ENCODE measurements at regions not wholly inside any gene's neighbourhood (a gene's known extent, or its start where the extent isn't known, plus 50 kb on each side); places are given as distances from the start of the nearest gene placed in this dataset.

DNA sequence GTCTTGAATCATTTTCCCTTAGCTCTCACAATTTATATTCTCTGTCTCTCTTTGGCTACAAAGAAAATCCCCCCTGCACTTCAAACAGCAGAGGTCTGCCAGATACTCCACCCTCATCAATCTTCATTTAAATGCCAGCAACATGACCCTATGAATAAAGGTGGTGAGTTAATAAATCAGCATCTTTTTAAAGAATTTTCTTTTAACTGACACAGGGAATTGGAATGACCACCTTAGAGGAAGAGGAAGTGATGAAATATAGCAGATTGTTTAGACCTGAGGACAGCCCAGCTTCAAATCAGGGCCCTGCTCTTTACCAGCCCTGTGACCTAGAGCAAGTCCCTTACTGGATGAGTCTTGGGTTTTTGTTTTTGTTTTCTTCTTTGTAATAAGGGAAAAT is 223.1 kb upstream of the PAPPA start:
- no peak overlapping the region for H2AFZ ChIP-seq (ENCODE audit: low read length)
- no peaks in the 10 kb centered on the region for H3K4me1 ChIP-seq (ENCODE audit: insufficient read depth, low read length, poor library complexity, severe bottlenecking)
- H4K20me1 ChIP-seq (ENCODE audit: insufficient read depth, low read length, poor library complexity, severe bottlenecking): no peaks in the 10 kb centered on the region
- no peak overlapping the region for H3K9ac ChIP-seq (ENCODE audit: low read depth, low read length, poor library complexity, severe bottlenecking)
- H3K27me3 ChIP-seq (ENCODE audit: insufficient read depth, low read length, poor library complexity, severe bottlenecking): no peaks in the 10 kb centered on the region
- no peaks in the 10 kb centered on the region for H3K79me2 ChIP-seq (ENCODE audit: insufficient read depth, low read length)
- TF ChIP-seq EZH2phosphoT487 (IDR thresholded peaks at IDR 0.05; ENCODE audit: borderline replicate concordance): no peak
- TF ChIP-seq, protein P1, sequence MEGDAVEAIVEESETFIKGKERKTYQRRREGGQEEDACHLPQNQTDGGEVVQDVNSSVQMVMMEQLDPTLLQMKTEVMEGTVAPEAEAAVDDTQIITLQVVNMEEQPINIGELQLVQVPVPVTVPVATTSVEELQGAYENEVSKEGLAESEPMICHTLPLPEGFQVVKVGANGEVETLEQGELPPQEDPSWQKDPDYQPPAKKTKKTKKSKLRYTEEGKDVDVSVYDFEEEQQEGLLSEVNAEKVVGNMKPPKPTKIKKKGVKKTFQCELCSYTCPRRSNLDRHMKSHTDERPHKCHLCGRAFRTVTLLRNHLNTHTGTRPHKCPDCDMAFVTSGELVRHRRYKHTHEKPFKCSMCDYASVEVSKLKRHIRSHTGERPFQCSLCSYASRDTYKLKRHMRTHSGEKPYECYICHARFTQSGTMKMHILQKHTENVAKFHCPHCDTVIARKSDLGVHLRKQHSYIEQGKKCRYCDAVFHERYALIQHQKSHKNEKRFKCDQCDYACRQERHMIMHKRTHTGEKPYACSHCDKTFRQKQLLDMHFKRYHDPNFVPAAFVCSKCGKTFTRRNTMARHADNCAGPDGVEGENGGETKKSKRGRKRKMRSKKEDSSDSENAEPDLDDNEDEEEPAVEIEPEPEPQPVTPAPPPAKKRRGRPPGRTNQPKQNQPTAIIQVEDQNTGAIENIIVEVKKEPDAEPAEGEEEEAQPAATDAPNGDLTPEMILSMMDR (conservative IDR thresholded peaks at IDR 0.05; ENCODE audit: low read length): no peak
- no peak overlapping the region for H3K4me3 ChIP-seq (ENCODE audit: low read length, poor library complexity, severe bottlenecking)
- H3K9me3 ChIP-seq (ENCODE audit: insufficient read depth, low read depth, low read length): no peaks in the 10 kb centered on the region; the same call in 1 of the 2 replicates
- H3F3A ChIP-seq (ENCODE audit: low read depth): no peaks in the 10 kb centered on the region
- no peaks in the 10 kb centered on the region for H3K9me2 ChIP-seq (replicated peaks; ENCODE audit: low read depth, low read length)
- H3K36me3 ChIP-seq (ENCODE audit: insufficient read depth, low read length): no peaks in the 10 kb centered on the region
- H3K4me2 ChIP-seq (ENCODE audit: low read depth, low read length, poor library complexity, severe bottlenecking): no peak overlapping the region

- Histone ChIP-seq H3K27me3 (ENCODE audit: insufficient read depth, low read length, poor library complexity, severe bottlenecking) (no peaks in the 10 kb centered on the region), H3K36me3 (ENCODE audit: insufficient read depth, low read length) (no peaks in the 10 kb centered on the region), H3K9me2 (replicated peaks; ENCODE audit: low read depth, low read length) (no peaks in the 10 kb centered on the region), H3K4me1 (ENCODE audit: insufficient read depth, low read length, poor library complexity, severe bottlenecking) (no peaks in the 10 kb centered on the region), H3K79me2 (ENCODE audit: insufficient read depth, low read length) (no peaks in the 10 kb centered on the region), H3K9me3 (ENCODE audit: insufficient read depth, low read depth, low read length) (no peaks in the 10 kb centered on the region), H3K4me2 (ENCODE audit: low read depth, low read length, poor library complexity, severe bottlenecking) (no peak overlapping the region), H3F3A (ENCODE audit: low read depth) (no peaks in the 10 kb centered on the region), H2AFZ (ENCODE audit: low read length) (no peak overlapping the region), H3K4me3 (ENCODE audit: low read length, poor library complexity, severe bottlenecking) (no peak overlapping the region), H3K9ac (ENCODE audit: low read depth, low read length, poor library complexity, severe bottlenecking) (no peak overlapping the region), H4K20me1 (ENCODE audit: insufficient read depth, low read length, poor library complexity, severe bottlenecking) (no peaks in the 10 kb centered on the region)
- TF ChIP-seq, protein P1 (conservative IDR thresholded peaks at IDR 0.05; ENCODE audit: low read length): no peak
- TF ChIP-seq EZH2phosphoT487 (IDR thresholded peaks at IDR 0.05; ENCODE audit: borderline replicate concordance): no peak
Observed at GRCh38 chr9:115938479-115938878, 215.1 kb upstream of the PAPPA start.

- no peaks in the 10 kb centered on the region for H4K20me1 ChIP-seq (ENCODE audit: insufficient read depth, low read length, poor library complexity, severe bottlenecking)
- no peak overlapping the region for H3K4me3 ChIP-seq (ENCODE audit: low read length, poor library complexity, severe bottlenecking)
- H2AFZ ChIP-seq (ENCODE audit: low read length): no peak overlapping the region
- no peaks in the 10 kb centered on the region for H3K27me3 ChIP-seq (ENCODE audit: insufficient read depth, low read length, poor library complexity, severe bottlenecking)
- H3K79me2 ChIP-seq (ENCODE audit: insufficient read depth, low read length): no peaks in the 10 kb centered on the region
- no peaks in the 10 kb centered on the region for H3K36me3 ChIP-seq (ENCODE audit: insufficient read depth, low read length)
- no peak overlapping the region for H3K4me2 ChIP-seq (ENCODE audit: low read depth, low read length, poor library complexity, severe bottlenecking)
- H3K9me2 ChIP-seq (replicated peaks; ENCODE audit: low read depth, low read length): no peaks in the 10 kb centered on the region
- no peaks in the 10 kb centered on the region for H3K9me3 ChIP-seq (ENCODE audit: insufficient read depth, low read depth, low read length)
- no peak for TF ChIP-seq EZH2phosphoT487 (IDR thresholded peaks at IDR 0.05; ENCODE audit: borderline replicate concordance)
- TF ChIP-seq, protein P1 (conservative IDR thresholded peaks at IDR 0.05; ENCODE audit: low read length): no peak
- H3K4me1 ChIP-seq (ENCODE audit: insufficient read depth, low read length, poor library complexity, severe bottlenecking): no peaks in the 10 kb centered on the region
- no peak overlapping the region for H3K9ac ChIP-seq (ENCODE audit: low read depth, low read length, poor library complexity, severe bottlenecking)
- H3F3A ChIP-seq (ENCODE audit: low read depth): no peaks in the 10 kb centered on the region
Observed at GRCh38 chr9:115939065-115939765, 214.4 kb upstream of the PAPPA start.

Data from Loucy (cell line).